ENCODE measurements at regions not wholly inside any gene's neighbourhood (a gene's known extent, or its start where the extent isn't known, plus 50 kb on each side); places are given as distances from the start of the nearest gene placed in this dataset.

GRCh38 chr6:120526576-120526975 lies 807.7 kb downstream of the TBC1D32 start:
- H3K4me1 Mint-ChIP-seq, result no peaks in the 10 kb centered on the region
- TF ChIP-seq CTCF (IDR thresholded peaks at IDR 0.05; ENCODE audit: unreplicated experiment in 3 of 3), result no peak
- no peaks in the 10 kb centered on the region for H3K36me3 Mint-ChIP-seq (ENCODE audit: low read depth)
- no peak overlapping the region for H3K27ac Mint-ChIP-seq
- no peak overlapping the region for H3K4me3 Mint-ChIP-seq
- no peaks in the 10 kb centered on the region for H3K27me3 Mint-ChIP-seq (ENCODE audit: low read depth)
- H3K9me3 Mint-ChIP-seq, result peaks cover 3% of the 10 kb centered on the region

- Mint-ChIP-seq H3K27ac (no peak overlapping the region), H3K9me3 (no peaks in the 10 kb centered on the region), H3K27me3 (ENCODE audit: low read depth) (no peaks in the 10 kb centered on the region), H3K4me3 (no peak overlapping the region), H3K36me3 (ENCODE audit: low read depth) (no peaks in the 10 kb centered on the region), H3K4me1 (no peaks in the 10 kb centered on the region)
- no peak for TF ChIP-seq CTCF (IDR thresholded peaks at IDR 0.05; ENCODE audit: unreplicated experiment in 3 of 3)
Observed at GRCh38 chr6:120514544-120514943, 819.7 kb downstream of the TBC1D32 start.

- TF ChIP-seq CTCF (IDR thresholded peaks at IDR 0.05; ENCODE audit: unreplicated experiment in 3 of 3), result no peak
- H3K4me3 Mint-ChIP-seq, result no peak overlapping the region
- no peak overlapping the region for H3K27ac Mint-ChIP-seq
- H3K36me3 Mint-ChIP-seq (ENCODE audit: low read depth), result no peaks in the 10 kb centered on the region
- no peaks in the 10 kb centered on the region for H3K27me3 Mint-ChIP-seq (ENCODE audit: low read depth)
- no peaks in the 10 kb centered on the region for H3K9me3 Mint-ChIP-seq
- H3K4me1 Mint-ChIP-seq, result no peaks in the 10 kb centered on the region
Observed at GRCh38 chr6:120511712-120512111, 822.6 kb downstream of the TBC1D32 start.

GRCh38 chr6:120498711-120499110 lies 835.6 kb downstream of the TBC1D32 start:
- no peaks in the 10 kb centered on the region for H3K27me3 Mint-ChIP-seq (ENCODE audit: low read depth)
- TF ChIP-seq CTCF (IDR thresholded peaks at IDR 0.05; ENCODE audit: unreplicated experiment in 3 of 3), result no peak
- no peak overlapping the region for H3K4me3 Mint-ChIP-seq
- H3K36me3 Mint-ChIP-seq (ENCODE audit: low read depth), result no peaks in the 10 kb centered on the region
- no peaks in the 10 kb centered on the region for H3K9me3 Mint-ChIP-seq
- no peak overlapping the region for H3K27ac Mint-ChIP-seq
- H3K4me1 Mint-ChIP-seq, result no peaks in the 10 kb centered on the region

- Mint-ChIP-seq H3K4me1 (no peaks in the 10 kb centered on the region), H3K36me3 (ENCODE audit: low read depth) (no peaks in the 10 kb centered on the region), H3K4me3 (no peak overlapping the region), H3K27me3 (ENCODE audit: low read depth) (no peaks in the 10 kb centered on the region), H3K27ac (no peak overlapping the region), H3K9me3 (no peaks in the 10 kb centered on the region)
- no peak for TF ChIP-seq CTCF (IDR thresholded peaks at IDR 0.05; ENCODE audit: unreplicated experiment in 3 of 3)
Observed at GRCh38 chr6:120496661-120497060, 837.6 kb downstream of the TBC1D32 start.

GRCh38 chr6:120493505-120493904 lies 840.8 kb downstream of the TBC1D32 start:
- Mint-ChIP-seq H3K4me3 (no peak overlapping the region), H3K36me3 (ENCODE audit: low read depth) (no peaks in the 10 kb centered on the region), H3K9me3 (no peaks in the 10 kb centered on the region), H3K27ac (no peak overlapping the region), H3K27me3 (ENCODE audit: low read depth) (no peaks in the 10 kb centered on the region), H3K4me1 (no peaks in the 10 kb centered on the region)
- TF ChIP-seq CTCF (IDR thresholded peaks at IDR 0.05; ENCODE audit: unreplicated experiment in 3 of 3), result no peak
